H9 (cell line): ENCODE measurements at regions not wholly inside any gene's neighbourhood (a gene's known extent, or its start where the extent isn't known, plus 50 kb on each side); places are given as distances from the start of the nearest gene placed in this dataset.

Source experiments
- DNase-seq: peaks from one replicate; pipeline ENCODE4 v3.0.0-alpha.2; 2017
- H2AFZ ChIP-seq: one replicate; pipeline ENCODE4 v1.6.1; 2013; ENCODE audit warnings: mild to moderate bottlenecking, low read length, control low read depth, moderate library complexity
- H2AK5ac ChIP-seq: 2 replicates; pipeline ENCODE4 v1.6.1; 2013; ENCODE audit warnings: low read length, control low read depth, mixed read lengths; ENCODE audit not compliant: insufficient read length
- H2BK120ac ChIP-seq: one replicate; pipeline ENCODE4 v1.6.1; 2013; ENCODE audit warnings: low read depth, mild to moderate bottlenecking, low read length, control low read depth, inconsistent platforms; ENCODE audit not compliant: poor library complexity, severe bottlenecking
- H2BK12ac ChIP-seq: 2 replicates; pipeline ENCODE4 v1.6.1; 2013; ENCODE audit warnings: low read length, control low read depth, mixed read lengths, low read depth; ENCODE audit not compliant: insufficient read length
- H2BK15ac ChIP-seq: 2 replicates; pipeline ENCODE4 v1.6.1; 2013; ENCODE audit warnings: low read depth, low read length, control low read depth
- H2BK20ac ChIP-seq: one replicate; pipeline ENCODE4 v1.6.1; 2013; ENCODE audit warnings: low read depth, mild to moderate bottlenecking, low read length, control low read depth, inconsistent platforms; ENCODE audit not compliant: poor library complexity, severe bottlenecking
- H2BK5ac ChIP-seq: 2 replicates; pipeline ENCODE4 v1.6.1; 2013; ENCODE audit warnings: low read length, control low read depth, mixed read lengths; ENCODE audit not compliant: insufficient read length
- H3K14ac ChIP-seq: 2 replicates; pipeline ENCODE4 v1.6.1; 2013; ENCODE audit warnings: low read length, control low read depth; ENCODE audit not compliant: insufficient read depth
- H3K18ac ChIP-seq: 2 replicates; pipeline ENCODE4 v1.6.1; 2013; ENCODE audit warnings: low read depth, mild to moderate bottlenecking, mixed read lengths, low read length, control low read depth; ENCODE audit not compliant: insufficient read length
- H3K23ac ChIP-seq: 2 replicates; pipeline ENCODE4 v1.6.1; 2013; ENCODE audit warnings: low read length, control low read depth, mixed read lengths, low read depth; ENCODE audit not compliant: insufficient read length
- H3K23me2 ChIP-seq: 2 replicates; pipeline ENCODE4 v1.6.1; 2013; ENCODE audit warnings: low read depth, mild to moderate bottlenecking, mixed read lengths, low read length, control low read depth; ENCODE audit not compliant: insufficient read length, poor library complexity, severe bottlenecking
- H3K27ac ChIP-seq: 2 replicates; pipeline ENCODE4 v1.5.1; 2013; ENCODE audit warnings: low read length, control low read depth, mixed read lengths, low read depth; ENCODE audit not compliant: insufficient read length
- H3K27me3 ChIP-seq: 2 replicates; pipeline ENCODE4 v1.6.1; 2013; ENCODE audit warnings: low read length, control low read depth, inconsistent platforms; ENCODE audit not compliant: insufficient read depth
- H3K4ac ChIP-seq: 2 replicates; pipeline ENCODE4 v1.6.1; 2013; ENCODE audit warnings: low read depth, mild to moderate bottlenecking, control low read depth, inconsistent platforms, low read length, moderate library complexity
- H3K4me1 ChIP-seq: 2 replicates; pipeline ENCODE4 v1.6.1; 2013; ENCODE audit warnings: low read length, control low read depth, inconsistent platforms; ENCODE audit not compliant: insufficient read depth
- H3K4me2 ChIP-seq: 2 replicates; pipeline ENCODE4 v1.6.1; 2013; ENCODE audit warnings: low read length, control low read depth, mixed read lengths; ENCODE audit not compliant: insufficient read length, insufficient read depth
- H3K56ac ChIP-seq: 2 replicates; pipeline ENCODE4 v1.6.1; 2013; ENCODE audit warnings: low read depth, mild to moderate bottlenecking, mixed read lengths, low read length, control low read depth; ENCODE audit not compliant: insufficient read length
- H3K79me1 ChIP-seq: 2 replicates; pipeline ENCODE4 v1.6.1; 2013; ENCODE audit warnings: low read depth, mild to moderate bottlenecking, moderate library complexity, low read length, control low read depth, inconsistent platforms; ENCODE audit not compliant: insufficient read depth, poor library complexity, severe bottlenecking
- H3K79me2 ChIP-seq: 2 replicates; pipeline ENCODE4 v1.6.1; 2013; ENCODE audit warnings: low read length, control low read depth, inconsistent platforms; ENCODE audit not compliant: insufficient read depth
- H3K9ac ChIP-seq: 2 replicates; pipeline ENCODE4 v1.6.1; 2013; ENCODE audit warnings: low read length, control low read depth, mixed read lengths; ENCODE audit not compliant: insufficient read length; ENCODE audit errors: extremely low read depth
- H3K9me3 ChIP-seq: one replicate; pipeline ENCODE4 v1.6.1; 2013; ENCODE audit warnings: low read depth, low read length, inconsistent platforms; ENCODE audit not compliant: control insufficient read depth
- H3T11ph ChIP-seq: one replicate; pipeline ENCODE4 v1.6.1; 2013; ENCODE audit warnings: mild to moderate bottlenecking, low read length, control low read depth, inconsistent platforms
- H4K20me1 ChIP-seq: one replicate; pipeline ENCODE4 v1.6.1; 2013; ENCODE audit not compliant: control insufficient read depth, insufficient read length, insufficient read depth
- H4K5ac ChIP-seq: 2 replicates; pipeline ENCODE4 v1.6.1; 2013; ENCODE audit warnings: low read depth, mild to moderate bottlenecking, mixed read lengths, low read length, control low read depth; ENCODE audit not compliant: insufficient read length
- H4K8ac ChIP-seq: replicated peaks from 2 replicates; pipeline ENCODE4 v1.6.1; 2013; ENCODE audit warnings: low read length, control low read depth, mixed read lengths, low read depth; ENCODE audit not compliant: insufficient read length
- H4K91ac ChIP-seq: 2 replicates; pipeline ENCODE4 v1.6.1; 2013; ENCODE audit warnings: low read depth, mild to moderate bottlenecking, moderate library complexity, mixed read lengths, low read length, control low read depth; ENCODE audit not compliant: insufficient read length
- H3K27ac Mint-ChIP-seq, 3 experiments: 2 replicates in 2 of 3; 3 replicates in 1 of 3; pipeline ENCODE4 v1.8.0; 2020 to 2021; ENCODE audit warnings: mixed read lengths in 3 of 3, mild to moderate bottlenecking in 1 of 3, moderate library complexity in 1 of 3
- H3K27me3 Mint-ChIP-seq: 2 replicates; pipeline ENCODE4 v1.8.0; 2021; ENCODE audit warnings: low read depth, mild to moderate bottlenecking, moderate library complexity, mixed read lengths
- H3K36me3 Mint-ChIP-seq, 3 experiments: 2 replicates in 2 of 3; 3 replicates in 1 of 3; pipeline ENCODE4 v1.8.0; 2020 to 2021; ENCODE audit warnings: low read depth in 3 of 3, mixed read lengths in 3 of 3; ENCODE audit not compliant: insufficient read depth in 1 of 3
- H3K4me1 Mint-ChIP-seq, 2 experiments: 2 replicates each; pipeline ENCODE4 v1.8.0; 2020; ENCODE audit warnings: mixed read lengths in 2 of 2
- H3K4me3 Mint-ChIP-seq, 2 experiments: 2 replicates in 1 of 2; 3 replicates in 1 of 2; pipeline ENCODE4 v1.8.0; 2020 to 2021; ENCODE audit warnings: mild to moderate bottlenecking in 2 of 2, mixed read lengths in 2 of 2, moderate library complexity in 1 of 2
- H3K9me3 Mint-ChIP-seq, 2 experiments: 2 replicates in 1 of 2; 3 replicates in 1 of 2; pipeline ENCODE4 v1.8.0; 2020; ENCODE audit warnings: mild to moderate bottlenecking in 2 of 2, mixed read lengths in 2 of 2, moderate library complexity in 1 of 2
- whole genome bisulfite sequencing: extraction: QIAGEN DNeasy Blood & Tissue Kit; methylation state at CpG from one replicate; pipeline ENCODE4 v1.1.7; 2013; ENCODE audit warnings: missing lambda C conversion rate, low lambda C conversion rate, mixed read lengths; ENCODE audit not compliant: insufficient read length; ENCODE audit errors: extremely low coverage; 5-methylcytosine and 5-hydroxymethylcytosine counted together
- TF ChIP-seq, protein P1 (sequence below): fragments of 200-600 bp; sonication (generic); conservative IDR thresholded peaks from 3 replicates; pipeline ENCODE4 v1.8.0; 2021; ENCODE audit warnings: antibody characterized with exemption, mild to moderate bottlenecking

DNA sequence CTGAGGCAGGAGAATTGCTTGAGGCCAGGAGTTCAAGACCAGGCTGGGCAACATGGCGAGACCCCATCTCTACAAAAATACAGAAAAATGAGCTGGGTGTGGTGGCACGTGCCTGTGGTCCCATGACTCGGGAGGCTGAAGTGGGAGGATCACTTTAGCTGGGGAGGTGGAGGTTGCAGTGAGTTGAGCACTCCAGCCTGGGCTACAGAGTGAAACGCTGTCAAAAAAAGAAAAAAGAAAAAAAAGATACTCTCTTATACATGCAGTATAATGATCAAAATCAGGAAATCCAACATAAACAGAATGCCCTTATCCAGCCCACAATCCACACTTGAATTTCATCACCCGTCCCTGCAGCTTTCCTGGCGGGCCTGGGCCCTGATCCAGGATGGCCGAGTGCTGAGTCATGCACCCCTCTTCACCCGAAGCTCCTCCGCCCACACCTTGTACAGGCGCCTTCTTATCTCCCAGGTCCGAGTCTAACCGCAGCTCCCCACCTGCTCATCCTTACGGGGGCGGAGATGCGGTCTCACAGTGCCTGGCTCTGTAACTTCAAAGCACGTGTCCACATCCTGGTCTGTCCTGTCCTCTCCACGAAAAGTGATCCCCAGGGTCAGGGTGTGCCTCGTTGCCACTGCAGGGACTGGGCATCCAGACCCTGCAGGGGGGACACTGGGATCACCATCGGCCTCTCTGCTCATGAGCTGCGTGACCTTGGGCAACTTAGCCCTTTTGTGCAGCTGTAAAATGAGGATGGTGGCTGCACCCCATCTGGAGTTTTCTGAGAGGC is 120.2 kb upstream of the SLC45A1 start:
- Histone ChIP-seq H2BK120ac (no peak overlapping the region), H2AK5ac (no peak overlapping the region), H2BK12ac (no peak overlapping the region), H3K79me1 (no peaks in the 10 kb centered on the region), H3T11ph (no peak overlapping the region), H3K4ac (no peak overlapping the region), H3K14ac (no peak overlapping the region), H3K27me3 (no peaks in the 10 kb centered on the region), H2BK15ac (no peak overlapping the region), H3K4me1 (peaks cover 4% of the 10 kb centered on the region; the same call in 1 of the 2 replicates), H3K79me2 (no peaks in the 10 kb centered on the region), H2BK20ac (no peak overlapping the region), H3K23me2 (no peaks in the 10 kb centered on the region), H3K27ac (no peak overlapping the region), H4K5ac (no peak overlapping the region), H2AFZ (no peak overlapping the region), H4K8ac (no peak overlapping the region), H3K18ac (no peak overlapping the region), H4K91ac (no peak overlapping the region), H2BK5ac (no peak overlapping the region), H4K20me1 (no peaks in the 10 kb centered on the region), H3K9me3 (no peaks in the 10 kb centered on the region), H3K56ac (no peak overlapping the region), H3K23ac (no peak overlapping the region), H3K9ac (no peak overlapping the region), H3K4me2 (no peak overlapping the region)
- Mint-ChIP-seq H3K4me1 (peaks cover 24 to 30% of the 10 kb centered on the region in 2 experiments), H3K27me3 (no peaks in the 10 kb centered on the region; the same call in 1 of the 2 replicates), H3K4me3 (no peak overlapping the region), H3K9me3 (no peaks in the 10 kb centered on the region; a peak in 1 of 5 replicates), H3K36me3 (no peaks in the 10 kb centered on the region; a peak in 1 of 7 replicates), H3K27ac (peak overlapping the region; percentile 25 to 87 (median 51); a peak in 4 of 7 replicates)
- DNase-seq: no peak
- WGBS: no CpG with 5 or more reads among the region's 20 CpGs
- TF ChIP-seq, protein P1, sequence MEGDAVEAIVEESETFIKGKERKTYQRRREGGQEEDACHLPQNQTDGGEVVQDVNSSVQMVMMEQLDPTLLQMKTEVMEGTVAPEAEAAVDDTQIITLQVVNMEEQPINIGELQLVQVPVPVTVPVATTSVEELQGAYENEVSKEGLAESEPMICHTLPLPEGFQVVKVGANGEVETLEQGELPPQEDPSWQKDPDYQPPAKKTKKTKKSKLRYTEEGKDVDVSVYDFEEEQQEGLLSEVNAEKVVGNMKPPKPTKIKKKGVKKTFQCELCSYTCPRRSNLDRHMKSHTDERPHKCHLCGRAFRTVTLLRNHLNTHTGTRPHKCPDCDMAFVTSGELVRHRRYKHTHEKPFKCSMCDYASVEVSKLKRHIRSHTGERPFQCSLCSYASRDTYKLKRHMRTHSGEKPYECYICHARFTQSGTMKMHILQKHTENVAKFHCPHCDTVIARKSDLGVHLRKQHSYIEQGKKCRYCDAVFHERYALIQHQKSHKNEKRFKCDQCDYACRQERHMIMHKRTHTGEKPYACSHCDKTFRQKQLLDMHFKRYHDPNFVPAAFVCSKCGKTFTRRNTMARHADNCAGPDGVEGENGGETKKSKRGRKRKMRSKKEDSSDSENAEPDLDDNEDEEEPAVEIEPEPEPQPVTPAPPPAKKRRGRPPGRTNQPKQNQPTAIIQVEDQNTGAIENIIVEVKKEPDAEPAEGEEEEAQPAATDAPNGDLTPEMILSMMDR: no peak
